SU-DHL-6 (cell line): ENCODE measurements at regions not wholly inside any gene's neighbourhood (a gene's known extent, or its start where the extent isn't known, plus 50 kb on each side); places are given as distances from the start of the nearest gene placed in this dataset.

Experiments used
- H2AFZ ChIP-seq: fragments of 200-600 bp; sonication (generic); 2 replicates; pipeline ENCODE4 v1.6.1; 2014; ENCODE audit warnings: low read depth, mild to moderate bottlenecking, moderate library complexity, mixed read lengths, antibody characterized with exemption, low read length; ENCODE audit not compliant: severe bottlenecking
- H3F3A ChIP-seq: fragments of 200-600 bp; shearing (Covaris generic); 2 replicates; pipeline ENCODE4 v1.6.0; 2016; ENCODE audit warnings: antibody characterized with exemption, mild to moderate bottlenecking; ENCODE audit not compliant: insufficient read depth
- H3K27ac ChIP-seq: fragments of 200-600 bp; sonication (generic); 2 replicates; pipeline ENCODE4 v1.5.1; 2016; ENCODE audit warnings: low read depth, mild to moderate bottlenecking, low read length, moderate library complexity, mixed read lengths
- H3K27me3 ChIP-seq: fragments of 200-600 bp; sonication (generic), shearing (Covaris generic); 2 replicates; pipeline ENCODE4 v1.6.0; 2014; ENCODE audit warnings: mild to moderate bottlenecking, low read length
- H3K36me3 ChIP-seq: fragments of 200-600 bp; sonication (generic); 2 replicates; pipeline ENCODE4 v1.6.1; 2014; ENCODE audit warnings: mild to moderate bottlenecking, low read length, mixed read lengths
- H3K4me2 ChIP-seq: fragments of 300-600, 200-600 bp; shearing (Covaris generic), sonication (generic); 2 replicates; pipeline ENCODE4 v1.6.0; 2014; ENCODE audit warnings: low read length, low read depth, mild to moderate bottlenecking; ENCODE audit not compliant: poor library complexity, severe bottlenecking
- H3K4me3 ChIP-seq: fragments of 200-600 bp; sonication (generic); 2 replicates; pipeline ENCODE4 v1.5.1; 2014; ENCODE audit warnings: antibody characterized with exemption, low read length, mild to moderate bottlenecking, mixed read lengths; ENCODE audit not compliant: insufficient read depth, poor library complexity, severe bottlenecking
- H3K79me2 ChIP-seq: fragments of 200-600 bp; sonication (generic); 2 replicates; pipeline ENCODE4 v1.6.1; 2014; ENCODE audit warnings: mild to moderate bottlenecking, low read length, moderate library complexity; ENCODE audit not compliant: insufficient read depth
- H3K9ac ChIP-seq: fragments of 200-600 bp; sonication (generic); 2 replicates; pipeline ENCODE4 v1.7.0; 2014; ENCODE audit warnings: mild to moderate bottlenecking, low read length
- H3K9me2 ChIP-seq: fragments of 200-600 bp; sonication (generic); replicated peaks from 2 replicates; pipeline ENCODE4 v1.6.1; 2014; ENCODE audit warnings: low read length; ENCODE audit not compliant: insufficient read depth
- H3K9me3 ChIP-seq: fragments of 200-600 bp; sonication (generic); 2 replicates; pipeline ENCODE4 v1.6.1; 2014; ENCODE audit warnings: low read length, mixed read lengths; ENCODE audit not compliant: insufficient read depth
- H4K20me1 ChIP-seq: fragments of 200-600 bp; sonication (generic); 2 replicates; pipeline ENCODE4 v1.6.1; 2014; ENCODE audit warnings: low read depth, mild to moderate bottlenecking, antibody characterized with exemption, low read length, moderate library complexity, mixed read lengths
- EZH2phosphoT487 ChIP-seq: fragments of 200-600 bp; sonication (generic), shearing (Covaris generic); conservative IDR thresholded peaks from 2 replicates; pipeline ENCODE4 v1.6.1; 2018; ENCODE audit warnings: mild to moderate bottlenecking, antibody characterized with exemption, low read length, moderate library complexity, mixed read lengths
- TF ChIP-seq, protein P1 (sequence below): fragments of 200-600 bp; sonication (generic); IDR thresholded peaks from one replicate; pipeline ENCODE4 v1.5.1; 2017; ENCODE audit warnings: antibody characterized with exemption, mild to moderate bottlenecking, low read length, moderate library complexity; ENCODE audit not compliant: insufficient read depth, poor library complexity, severe bottlenecking

DNA sequence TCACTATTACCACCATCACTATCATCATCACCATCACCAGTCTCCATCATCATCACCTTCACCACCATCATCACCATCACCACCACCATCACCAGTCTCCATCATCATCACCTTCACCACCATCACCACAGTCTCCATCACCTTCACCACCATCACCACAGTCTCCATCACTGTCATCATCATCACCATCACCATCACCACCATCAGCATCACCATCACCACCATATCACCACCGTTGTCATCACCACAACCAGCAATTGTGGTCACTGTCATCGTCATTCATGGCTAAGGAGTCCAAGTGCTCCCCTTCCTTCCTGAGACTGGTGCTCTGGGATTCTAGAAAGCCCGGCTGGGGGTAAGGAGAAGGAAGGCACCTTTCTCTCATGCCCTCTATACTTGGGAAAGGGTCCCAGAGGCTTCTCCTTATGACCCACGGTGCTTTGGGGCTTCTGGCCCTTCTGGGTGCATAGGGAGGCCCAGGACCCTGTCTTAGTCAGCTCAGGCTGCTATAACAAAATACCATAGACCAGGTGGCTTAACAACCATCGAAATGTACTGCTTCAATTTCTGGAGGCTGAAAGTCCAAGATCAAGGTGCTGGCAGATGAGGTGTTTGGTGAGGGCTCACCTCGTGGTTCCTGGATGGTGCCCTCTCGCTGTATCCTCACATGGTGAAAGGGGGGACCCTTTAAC, 93.4 kb upstream of the GSE1 start:
- H3K4me2 ChIP-seq: no peak overlapping the region
- no peaks in the 10 kb centered on the region for H3F3A ChIP-seq
- no peaks in the 10 kb centered on the region for H3K9me2 ChIP-seq
- no peaks in the 10 kb centered on the region for H4K20me1 ChIP-seq
- no peak overlapping the region for H3K9ac ChIP-seq
- no peaks in the 10 kb centered on the region for H3K36me3 ChIP-seq
- no peak overlapping the region for H2AFZ ChIP-seq
- H3K27me3 ChIP-seq: no peaks in the 10 kb centered on the region
- H3K4me3 ChIP-seq: no peak overlapping the region
- no peaks in the 10 kb centered on the region for H3K79me2 ChIP-seq
- no peak overlapping the region for H3K27ac ChIP-seq
- no peaks in the 10 kb centered on the region for H3K9me3 ChIP-seq
- no peak for TF ChIP-seq EZH2phosphoT487
- TF ChIP-seq, protein P1, sequence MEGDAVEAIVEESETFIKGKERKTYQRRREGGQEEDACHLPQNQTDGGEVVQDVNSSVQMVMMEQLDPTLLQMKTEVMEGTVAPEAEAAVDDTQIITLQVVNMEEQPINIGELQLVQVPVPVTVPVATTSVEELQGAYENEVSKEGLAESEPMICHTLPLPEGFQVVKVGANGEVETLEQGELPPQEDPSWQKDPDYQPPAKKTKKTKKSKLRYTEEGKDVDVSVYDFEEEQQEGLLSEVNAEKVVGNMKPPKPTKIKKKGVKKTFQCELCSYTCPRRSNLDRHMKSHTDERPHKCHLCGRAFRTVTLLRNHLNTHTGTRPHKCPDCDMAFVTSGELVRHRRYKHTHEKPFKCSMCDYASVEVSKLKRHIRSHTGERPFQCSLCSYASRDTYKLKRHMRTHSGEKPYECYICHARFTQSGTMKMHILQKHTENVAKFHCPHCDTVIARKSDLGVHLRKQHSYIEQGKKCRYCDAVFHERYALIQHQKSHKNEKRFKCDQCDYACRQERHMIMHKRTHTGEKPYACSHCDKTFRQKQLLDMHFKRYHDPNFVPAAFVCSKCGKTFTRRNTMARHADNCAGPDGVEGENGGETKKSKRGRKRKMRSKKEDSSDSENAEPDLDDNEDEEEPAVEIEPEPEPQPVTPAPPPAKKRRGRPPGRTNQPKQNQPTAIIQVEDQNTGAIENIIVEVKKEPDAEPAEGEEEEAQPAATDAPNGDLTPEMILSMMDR: no peak

DNA sequence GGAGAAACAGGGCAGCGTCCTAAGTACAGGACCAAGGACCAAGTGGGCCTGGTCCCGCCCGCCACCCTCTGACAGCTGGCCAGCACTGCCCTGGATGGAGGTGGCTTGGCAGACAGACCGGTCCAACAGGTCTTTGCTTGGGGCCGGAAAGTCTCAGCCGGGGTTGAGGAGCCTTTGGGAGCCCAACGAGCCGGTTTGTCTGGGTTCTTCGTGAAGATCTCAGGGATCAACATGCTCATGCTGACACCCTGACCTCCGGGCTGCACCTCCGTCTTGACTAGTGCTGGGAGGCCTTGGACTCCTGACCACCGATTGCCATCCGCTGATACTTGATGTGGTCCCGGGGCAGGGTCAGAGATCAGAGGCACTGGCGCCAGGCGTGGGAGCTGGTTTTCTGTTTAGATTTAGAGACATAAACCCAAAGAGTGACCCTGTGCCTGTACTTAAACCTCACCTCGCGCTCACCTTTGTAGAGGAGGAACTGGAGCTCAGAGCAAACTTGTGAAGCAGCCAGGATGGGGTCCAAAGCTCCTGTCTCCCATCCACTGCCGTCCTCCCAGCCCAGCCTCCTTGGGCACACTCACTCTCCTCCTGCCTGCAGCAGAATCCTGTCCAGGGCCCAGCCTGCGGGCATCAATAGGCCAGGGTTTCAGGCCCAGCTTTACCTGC, 92.1 kb upstream of the GSE1 start:
- Histone ChIP-seq H4K20me1 (no peaks in the 10 kb centered on the region), H3K27me3 (no peaks in the 10 kb centered on the region), H3F3A (no peaks in the 10 kb centered on the region), H3K4me2 (no peak overlapping the region), H3K9me3 (no peaks in the 10 kb centered on the region), H3K27ac (no peak overlapping the region), H3K9ac (no peak overlapping the region), H3K4me3 (no peak overlapping the region), H2AFZ (no peak overlapping the region), H3K36me3 (no peaks in the 10 kb centered on the region), H3K9me2 (no peaks in the 10 kb centered on the region), H3K79me2 (no peaks in the 10 kb centered on the region)
- TF ChIP-seq, protein P1: no peak
- TF ChIP-seq EZH2phosphoT487: no peak

GRCh38 chr16:85521552-85522307, 91.4 kb upstream of the GSE1 start:
- H3K79me2 ChIP-seq: no peaks in the 10 kb centered on the region
- no peak overlapping the region for H3K4me3 ChIP-seq
- H3K9me3 ChIP-seq: no peaks in the 10 kb centered on the region
- no peak overlapping the region for H3K27ac ChIP-seq
- no peaks in the 10 kb centered on the region for H3K36me3 ChIP-seq
- H3K27me3 ChIP-seq: no peaks in the 10 kb centered on the region
- H3K4me2 ChIP-seq: no peak overlapping the region
- no peak overlapping the region for H2AFZ ChIP-seq
- TF ChIP-seq EZH2phosphoT487: no peak
- TF ChIP-seq, protein P1: no peak
- no peaks in the 10 kb centered on the region for H3F3A ChIP-seq
- H3K9ac ChIP-seq: no peak overlapping the region
- no peaks in the 10 kb centered on the region for H4K20me1 ChIP-seq
- no peaks in the 10 kb centered on the region for H3K9me2 ChIP-seq
